ENCODE measurements at regions not wholly inside any gene's neighbourhood (a gene's known extent, or its start where the extent isn't known, plus 50 kb on each side); places are given as distances from the start of the nearest gene placed in this dataset.

DNA sequence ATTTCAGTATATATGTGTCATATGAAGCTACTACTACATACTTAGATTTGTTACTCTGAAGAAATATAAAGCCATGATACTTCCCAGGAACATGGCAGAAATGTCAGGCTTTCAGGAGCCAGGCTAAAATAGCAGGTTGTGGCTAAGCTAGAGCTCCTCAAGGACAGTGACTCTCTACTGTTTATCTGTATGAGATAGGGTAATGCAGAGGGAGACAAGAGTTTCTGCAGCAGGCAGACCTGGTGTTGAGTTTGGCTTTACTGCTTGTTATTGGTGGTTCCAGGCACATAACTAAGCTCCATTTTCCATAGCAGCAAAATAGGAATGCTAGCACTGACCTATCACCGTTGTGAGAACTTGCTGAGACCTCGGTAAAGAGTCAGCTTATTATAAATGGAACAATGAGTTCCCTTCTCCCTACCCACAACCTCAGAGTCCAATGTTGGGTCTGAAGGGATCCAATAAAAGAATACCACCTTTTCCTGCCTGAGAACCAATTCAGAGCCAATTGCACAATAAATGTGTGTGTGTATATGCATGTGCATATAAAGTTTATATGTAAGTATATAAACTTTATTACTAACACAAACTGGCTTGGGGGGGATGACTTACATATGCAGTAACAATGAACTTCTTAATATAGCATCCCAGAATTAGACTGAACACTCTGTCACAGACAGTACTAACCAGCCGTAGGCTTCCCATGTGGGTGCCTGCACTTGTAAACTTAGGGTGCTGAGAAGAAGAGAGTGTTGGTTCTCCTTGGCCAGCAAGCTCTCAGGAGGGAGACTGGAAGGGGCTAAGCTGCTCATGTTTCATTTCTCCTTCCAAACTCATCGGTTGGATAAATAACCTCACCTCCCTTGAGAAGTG, 51.9 kb upstream of the PAQR3 start:
- H3K4me3 Mint-ChIP-seq = no peak overlapping the region
- H3K27ac Mint-ChIP-seq = no peak overlapping the region
- no peaks in the 10 kb centered on the region for H3K4me1 Mint-ChIP-seq
- peaks cover 0 to 1% (median 0%) of the 10 kb centered on the region in 7 donors for H3K9me3 Mint-ChIP-seq
- peaks cover 0 to 7% (median 0%) of the 10 kb centered on the region in 3 donors for H3K27me3 Mint-ChIP-seq
- DNase-seq (no peak), ATAC-seq (ENCODE audit: low read depth in 2 of 2) (no peak)
- H3K36me3 Mint-ChIP-seq = no peaks in the 10 kb centered on the region

DNA sequence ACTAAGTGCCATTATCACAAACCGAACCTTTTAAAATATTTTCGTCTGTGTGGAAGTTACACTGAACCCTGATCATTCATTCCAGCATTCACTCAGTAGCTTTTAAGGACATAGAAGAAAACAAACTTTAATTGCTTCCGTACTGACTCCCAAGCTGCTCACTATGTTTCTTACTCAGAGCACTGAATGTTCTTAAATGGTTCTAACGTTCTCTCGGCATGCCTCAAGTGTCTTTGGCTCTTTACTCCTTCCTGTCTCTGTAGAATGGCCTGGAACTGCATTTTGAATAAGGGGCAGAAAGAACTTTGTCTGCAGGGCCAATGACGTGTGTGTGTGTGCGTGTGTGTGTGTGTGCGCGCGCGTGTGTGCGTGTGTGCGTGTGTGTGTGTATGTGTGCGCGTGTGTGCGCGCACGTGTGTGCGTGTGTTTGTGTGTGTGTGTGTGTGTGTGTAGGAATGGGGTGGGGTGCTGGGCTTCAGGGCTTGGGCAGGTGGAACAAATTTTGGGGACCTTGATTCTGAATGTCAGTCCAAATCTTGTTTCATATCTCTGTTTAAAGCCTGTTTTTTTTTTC, 50.5 kb upstream of the PAQR3 start:
- no peaks in the 10 kb centered on the region for H3K4me1 Mint-ChIP-seq
- DNase-seq (no peak), ATAC-seq (ENCODE audit: low read depth in 2 of 2) (no peak)
- peaks cover 0 to 16% (median 11%) of the 10 kb centered on the region in 3 donors for H3K27me3 Mint-ChIP-seq
- H3K4me3 Mint-ChIP-seq = no peak overlapping the region
- no peak overlapping the region for H3K27ac Mint-ChIP-seq
- H3K36me3 Mint-ChIP-seq = no peaks in the 10 kb centered on the region
- H3K9me3 Mint-ChIP-seq = no peaks in the 10 kb centered on the region

Measured in naive B cell (primary cell).